ENCODE measurements at regions not wholly inside any gene's neighbourhood (a gene's known extent, or its start where the extent isn't known, plus 50 kb on each side); places are given as distances from the start of the nearest gene placed in this dataset.

GRCh38 chr6:121515630-121516265 is 80.3 kb downstream of the GJA1 start:
- no peak overlapping the region for H3K27ac ChIP-seq (replicated peaks)
- DNase-seq (ENCODE audit: low read depth in 1 of 2, low spot score in 1 of 2): no peak
- no peaks in the 10 kb centered on the region for H3K27me3 ChIP-seq (ENCODE audit: insufficient read depth, poor library complexity, severe bottlenecking)
- H3K4me3 ChIP-seq (replicated peaks; ENCODE audit: insufficient read depth, low read length): no peak overlapping the region
- TF ChIP-seq POLR2AphosphoS5 (IDR thresholded peaks at IDR 0.05; ENCODE audit: low read depth) (no peak), SPI1 (IDR thresholded peaks at IDR 0.05; ENCODE audit: borderline replicate concordance, low read depth) (no peak), CTCF (IDR thresholded peaks at IDR 0.05; ENCODE audit: insufficient read depth, low read length) (no peak), GABPA (IDR thresholded peaks at IDR 0.05; ENCODE audit: low read depth) (no peak), REST (IDR thresholded peaks at IDR 0.05; ENCODE audit: insufficient replicate concordance, low read depth) (no peak)

- no peak for DNase-seq (ENCODE audit: low read depth in 1 of 2, low spot score in 1 of 2)
- Histone ChIP-seq H3K27ac (replicated peaks) (no peak overlapping the region), H3K27me3 (ENCODE audit: insufficient read depth, poor library complexity, severe bottlenecking) (no peaks in the 10 kb centered on the region), H3K4me3 (replicated peaks; ENCODE audit: insufficient read depth, low read length) (no peak overlapping the region)
- TF ChIP-seq POLR2AphosphoS5 (IDR thresholded peaks at IDR 0.05; ENCODE audit: low read depth) (no peak), SPI1 (IDR thresholded peaks at IDR 0.05; ENCODE audit: borderline replicate concordance, low read depth) (no peak), GABPA (IDR thresholded peaks at IDR 0.05; ENCODE audit: low read depth) (no peak), CTCF (IDR thresholded peaks at IDR 0.05; ENCODE audit: insufficient read depth, low read length) (no peak), REST (IDR thresholded peaks at IDR 0.05; ENCODE audit: insufficient replicate concordance, low read depth) (no peak)
These were observed 80.9 kb downstream of the GJA1 start for GRCh38 chr6:121516331-121516730.

GRCh38 chr6:121520337-121521163 is 85.1 kb downstream of the GJA1 start:
- H3K4me3 ChIP-seq (replicated peaks; ENCODE audit: insufficient read depth, low read length): no peak overlapping the region
- no peak for TF ChIP-seq GABPA (IDR thresholded peaks at IDR 0.05; ENCODE audit: low read depth)
- TF ChIP-seq SPI1 (IDR thresholded peaks at IDR 0.05; ENCODE audit: borderline replicate concordance, low read depth): no peak
- TF ChIP-seq POLR2AphosphoS5 (IDR thresholded peaks at IDR 0.05; ENCODE audit: low read depth): no peak
- no peak for TF ChIP-seq CTCF (IDR thresholded peaks at IDR 0.05; ENCODE audit: insufficient read depth, low read length)
- no peak for TF ChIP-seq REST (IDR thresholded peaks at IDR 0.05; ENCODE audit: insufficient replicate concordance, low read depth)
- DNase-seq (ENCODE audit: low read depth in 1 of 2, low spot score in 1 of 2): no peak
- no peaks in the 10 kb centered on the region for H3K27me3 ChIP-seq (ENCODE audit: insufficient read depth, poor library complexity, severe bottlenecking)
- H3K27ac ChIP-seq (replicated peaks): no peak overlapping the region
